ENCODE measurements at regions not wholly inside any gene's neighbourhood (a gene's known extent, or its start where the extent isn't known, plus 50 kb on each side); places are given as distances from the start of the nearest gene placed in this dataset.

- TF ChIP-seq CTCF (conservative IDR thresholded peaks at IDR 0.05; ENCODE audit: low read depth in 2 of 2) = no peak
- TF ChIP-seq POLR2AphosphoS5 (IDR thresholded peaks at IDR 0.05; ENCODE audit: low read depth) = no peak
- no peak for TF ChIP-seq EZH2 (IDR thresholded peaks at IDR 0.05; ENCODE audit: low read depth, unreplicated experiment)
- no peak for TF ChIP-seq JUNB (IDR thresholded peaks at IDR 0.05; ENCODE audit: unreplicated experiment)
- no peak for TF ChIP-seq REST (IDR thresholded peaks at IDR 0.05; ENCODE audit: unreplicated experiment)
- no peak for TF ChIP-seq NANOG (IDR thresholded peaks at IDR 0.05; ENCODE audit: borderline replicate concordance)
- TF ChIP-seq CREB1 (CRISPR knock-in tag; IDR thresholded peaks at IDR 0.05; ENCODE audit: low read depth) = no peak
- no peak for TF ChIP-seq ZNF462 (CRISPR knock-in tag; IDR thresholded peaks at IDR 0.05)
- TF ChIP-seq EZH2phosphoT487 (IDR thresholded peaks at IDR 0.05; ENCODE audit: unreplicated experiment) = no peak
- no peak for TF ChIP-seq ZNF114 (CRISPR knock-in tag; IDR thresholded peaks at IDR 0.05)
- no peak for TF ChIP-seq ETS1 (IDR thresholded peaks at IDR 0.05)
- no peak for TF ChIP-seq STAT1 (IDR thresholded peaks at IDR 0.05; ENCODE audit: unreplicated experiment)
- TF ChIP-seq ZNF331 (CRISPR knock-in tag; IDR thresholded peaks at IDR 0.05; ENCODE audit: low read depth) = no peak
Observed at GRCh38 chr13:97548138-97548537, 114.2 kb downstream of the RAP2A start.
